EL (cell line): ENCODE measurements at regions not wholly inside any gene's neighbourhood (a gene's known extent, or its start where the extent isn't known, plus 50 kb on each side); places are given as distances from the start of the nearest gene placed in this dataset.

ENCODE experiments used
- DNase-seq: peaks from one replicate; pipeline ENCODE4 v3.0.0-alpha.2; 2016

DNA sequence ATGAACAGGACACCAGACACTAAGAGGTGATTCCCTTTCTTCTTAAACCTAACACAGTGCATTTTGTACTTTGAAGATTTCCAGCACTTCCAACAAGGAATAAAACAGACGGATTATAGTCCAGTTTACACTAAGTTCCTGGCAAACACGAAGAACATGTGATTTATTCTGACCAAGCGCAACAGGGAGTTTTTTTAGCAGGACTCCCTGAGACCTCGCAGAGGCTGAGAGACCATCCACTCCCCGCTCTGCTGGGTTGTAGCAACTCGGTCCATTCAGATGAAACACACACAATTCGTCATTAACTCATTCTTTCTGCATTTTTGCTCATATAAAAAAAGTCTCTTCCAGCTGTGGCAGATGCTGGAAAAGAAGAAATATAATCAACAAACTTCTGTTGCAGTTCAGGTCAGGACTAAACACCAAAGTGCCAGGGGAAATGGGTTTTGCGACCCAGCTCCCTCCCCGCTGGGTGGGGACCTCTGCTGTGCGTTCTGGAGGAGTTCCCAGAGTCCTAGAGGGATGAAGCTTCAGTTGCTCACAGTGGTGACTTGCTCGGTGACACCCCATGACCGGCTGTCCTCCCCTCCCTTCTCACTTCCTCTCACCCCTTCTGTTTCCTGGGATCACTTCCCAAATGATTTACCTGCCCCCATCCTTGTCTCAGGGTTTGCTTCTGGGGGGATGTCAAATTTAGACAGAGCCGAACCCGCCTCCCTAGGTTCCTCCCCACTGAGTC, 52.5 kb downstream of the KCNF1 start:
- no peak for DNase-seq

GRCh38 chr2:10965241-10965843, 53.6 kb downstream of the KCNF1 start:
- DNase-seq, result no peak

DNA sequence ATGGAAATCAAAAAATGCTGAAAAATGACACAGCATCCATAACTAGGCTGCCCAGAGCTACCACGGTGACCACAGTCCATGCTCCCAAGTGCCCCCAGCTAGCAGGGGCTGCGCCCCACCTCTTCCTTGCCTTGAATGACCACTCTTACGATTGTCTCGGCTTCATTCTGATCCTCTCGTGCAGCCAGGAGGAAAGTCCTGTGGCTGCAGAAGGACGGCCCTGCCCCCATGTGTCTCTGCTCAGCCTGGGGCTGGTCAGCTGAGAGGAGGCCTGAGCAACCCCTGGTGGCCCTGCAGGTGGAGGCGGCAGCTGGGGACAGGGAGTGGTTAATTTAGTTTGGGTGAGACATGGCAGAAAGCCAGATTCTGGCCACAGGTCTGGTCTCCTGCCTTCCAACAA, 54.3 kb downstream of the KCNF1 start:
- DNase-seq, result no peak

GRCh38 chr2:10966741-10967140, 55.0 kb downstream of the KCNF1 start:
- no peak for DNase-seq

GRCh38 chr2:10968176-10968575, 56.4 kb downstream of the KCNF1 start:
- no peak for DNase-seq

DNA sequence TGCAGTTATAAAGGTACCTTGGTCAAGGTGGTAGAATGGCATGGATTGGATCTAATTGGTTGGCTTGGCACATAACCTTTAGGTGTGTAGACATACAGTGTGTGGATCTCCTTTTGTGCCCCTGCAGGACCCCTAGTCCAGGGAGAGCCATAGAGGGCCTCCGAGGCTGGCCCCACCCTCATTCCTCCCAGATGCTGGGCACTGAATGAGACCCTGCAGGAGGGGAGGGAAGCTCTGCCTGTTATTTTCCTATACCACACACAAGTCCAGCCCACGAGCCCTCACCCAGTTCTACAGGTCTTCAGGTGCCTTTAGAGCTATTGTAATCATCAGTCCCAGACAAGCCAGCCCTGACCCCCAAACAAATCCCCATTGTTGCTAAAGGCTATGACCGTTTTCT, 58.9 kb downstream of the KCNF1 start:
- DNase-seq, result no peak

GRCh38 chr2:10971161-10971887, 59.6 kb downstream of the KCNF1 start:
- no peak for DNase-seq

DNA sequence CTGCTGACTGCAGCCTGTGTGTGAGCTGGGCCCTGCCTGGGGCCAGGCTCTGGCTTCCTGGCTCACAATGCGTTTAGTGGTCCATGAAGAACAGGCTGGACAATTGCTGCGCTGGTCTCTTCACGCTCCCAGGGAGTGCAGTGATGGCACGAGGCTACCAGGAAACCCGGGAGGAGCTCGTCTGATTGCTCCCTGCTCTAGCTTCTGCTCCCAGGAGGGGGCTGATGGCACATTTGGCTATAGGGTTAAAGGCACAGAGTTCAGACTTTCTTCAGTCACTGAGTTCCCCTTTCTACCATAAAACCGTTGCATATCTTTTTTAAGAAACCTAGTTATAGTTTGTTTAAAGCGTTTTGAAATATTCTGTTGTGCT, 60.1 kb downstream of the KCNF1 start:
- DNase-seq, result no peak

- no peak for DNase-seq
Measured at GRCh38 chr2:10972683-10973433, 61.1 kb downstream of the KCNF1 start.

- no peak for DNase-seq
Measured at GRCh38 chr2:10973766-10974165, 62.0 kb downstream of the KCNF1 start.

GRCh38 chr2:10977003-10977402, 65.3 kb downstream of the KCNF1 start:
- DNase-seq, result no peak

GRCh38 chr2:10977621-10978020, 65.9 kb downstream of the KCNF1 start:
- no peak for DNase-seq

DNA sequence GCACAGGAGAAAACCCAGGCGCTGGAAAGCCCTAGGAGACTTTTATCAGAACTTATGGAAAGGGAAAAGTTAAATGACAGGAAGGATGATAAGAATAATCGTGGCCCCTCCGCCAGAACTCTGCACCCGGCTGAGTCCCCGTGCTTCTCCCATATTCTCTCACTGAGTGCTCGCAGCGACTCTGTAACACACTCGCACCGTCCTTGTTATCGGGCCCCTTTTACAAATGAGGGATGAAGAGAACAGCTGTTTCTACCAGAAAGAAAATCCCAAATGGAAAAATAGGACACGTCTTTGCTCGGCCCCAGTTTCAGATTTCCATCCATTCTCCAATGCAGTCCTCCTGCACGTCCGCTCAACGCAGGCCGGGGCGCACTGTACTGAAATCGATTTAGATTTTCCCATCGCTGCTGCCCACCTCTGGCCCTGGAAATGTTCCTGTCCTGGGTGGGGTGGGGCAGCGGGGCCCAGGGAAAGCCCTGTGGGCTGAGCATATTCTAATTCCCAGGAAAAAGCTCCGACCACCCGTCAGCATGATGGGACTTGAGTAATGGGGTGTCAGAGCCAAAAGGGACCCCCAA, 66.4 kb downstream of the KCNF1 start:
- no peak for DNase-seq

- DNase-seq, result no peak
Measured at GRCh38 chr2:10980071-10980470, 68.3 kb downstream of the KCNF1 start.

GRCh38 chr2:10980886-10981425, 69.2 kb downstream of the KCNF1 start:
- DNase-seq, result no peak

- no peak for DNase-seq
Measured at GRCh38 chr2:10981451-10981850, 69.7 kb downstream of the KCNF1 start.

- no peak for DNase-seq
Measured at GRCh38 chr2:10981941-10982431, 70.3 kb downstream of the KCNF1 start.

GRCh38 chr2:10982931-10983701, 71.4 kb downstream of the KCNF1 start:
- no peak for DNase-seq

GRCh38 chr2:10983711-10984110, 72.0 kb downstream of the KCNF1 start:
- DNase-seq, result no peak

DNA sequence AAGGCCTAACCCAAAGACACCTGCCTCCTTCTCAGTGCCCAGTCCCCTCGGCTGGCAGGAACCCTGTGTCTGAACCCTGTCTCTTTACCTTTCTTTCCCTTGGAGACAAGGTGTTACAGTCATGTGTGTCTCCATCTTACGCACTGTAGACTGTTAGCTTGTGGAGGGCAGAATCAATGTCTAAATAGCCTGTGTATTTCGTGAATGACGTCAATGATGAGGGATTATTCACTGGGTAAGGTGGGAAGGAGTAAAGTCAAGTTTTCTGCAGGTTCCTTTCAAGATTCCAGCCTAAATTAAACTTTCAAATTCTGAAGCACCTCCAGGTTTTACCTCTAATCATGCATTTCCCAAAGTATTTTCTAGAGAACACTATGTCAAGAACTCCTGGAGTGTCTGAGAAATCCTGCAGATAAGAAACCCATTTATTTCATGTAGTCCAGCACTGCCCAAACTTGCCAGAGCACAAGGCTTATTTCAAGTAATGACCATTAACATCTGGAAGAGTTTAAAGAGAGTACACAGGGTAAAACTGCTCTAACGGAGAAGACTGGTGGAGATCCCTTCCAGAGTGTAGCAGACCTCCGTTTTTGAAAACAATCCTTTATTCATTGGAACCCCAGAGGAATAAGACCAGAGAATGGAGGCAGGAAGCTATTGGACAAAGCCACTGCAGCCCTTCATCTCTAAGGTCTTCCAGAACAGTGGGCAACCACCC, 72.8 kb downstream of the KCNF1 start:
- DNase-seq, result no peak

DNA sequence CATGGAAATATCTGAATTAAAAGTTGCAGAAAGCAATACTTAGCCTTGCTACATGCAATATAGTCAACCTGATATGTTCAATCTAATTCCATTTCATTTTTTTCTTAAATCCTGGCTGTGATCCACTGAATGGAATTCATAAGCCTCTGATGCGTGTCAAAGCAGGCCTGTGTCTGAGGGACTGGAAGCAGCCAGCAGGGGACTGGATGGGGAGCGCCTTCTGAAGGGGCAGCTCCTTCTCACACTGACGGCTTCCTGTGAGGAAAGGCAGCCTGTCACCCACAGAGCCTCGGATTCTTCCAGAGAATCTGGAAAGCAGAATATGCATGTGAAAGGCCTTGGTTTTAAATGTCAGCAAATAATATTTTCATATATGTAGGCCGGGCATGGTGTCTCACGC, 73.5 kb downstream of the KCNF1 start:
- DNase-seq, result no peak
